ENCODE measurements at regions not wholly inside any gene's neighbourhood (a gene's known extent, or its start where the extent isn't known, plus 50 kb on each side); places are given as distances from the start of the nearest gene placed in this dataset.
"Not testable (repeated sequence)": the region's sequence is repeated elsewhere in the genome, so short reads cannot be mapped to it uniquely, and the experiment has no call there.

GRCh38 chr1:83058327-83058726 lies 940.6 kb downstream of the TTLL7 start:
- no peak for DNase-seq (ENCODE audit: low read depth)
- TF ChIP-seq CTCF (conservative IDR thresholded peaks at IDR 0.05; ENCODE audit: low read depth, low read length) = no peak
- H3K4me3 ChIP-seq (ENCODE audit: low read length) = no peak overlapping the region

DNA sequence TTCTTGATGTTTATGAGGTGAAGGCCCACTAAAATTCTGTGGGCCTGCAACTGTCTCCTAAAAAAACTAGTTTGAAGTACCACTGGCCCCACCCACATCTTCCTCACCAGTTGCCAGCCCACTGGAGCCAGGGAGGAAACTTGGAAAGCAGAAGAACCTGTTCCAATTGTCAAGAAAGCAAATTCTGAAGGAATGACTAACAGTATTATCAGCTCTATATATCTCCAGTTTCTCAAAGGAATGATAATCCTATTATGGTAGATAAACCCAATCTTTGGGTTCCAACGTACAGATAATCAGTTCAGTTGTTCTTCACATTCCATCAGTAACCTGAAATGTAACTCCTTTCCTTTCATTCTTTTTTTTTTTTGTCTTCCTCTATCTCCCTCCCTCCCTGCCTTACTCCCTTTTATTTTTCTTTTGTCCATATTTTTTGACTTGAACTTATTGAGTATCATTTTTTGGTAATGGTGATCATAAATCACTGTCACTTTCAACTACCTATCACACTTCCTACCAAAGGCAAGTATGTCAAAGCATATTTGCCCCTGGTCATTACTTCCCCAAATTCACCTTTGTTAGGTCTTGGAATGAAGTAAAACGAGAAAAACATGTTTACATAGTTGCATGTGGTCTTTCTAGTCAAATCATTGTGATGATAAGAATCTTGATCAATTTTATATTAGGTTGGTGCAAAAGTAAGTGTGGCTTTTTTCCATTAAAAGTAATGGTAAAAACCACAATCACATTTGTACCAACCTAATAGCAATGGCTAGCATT lies 943.4 kb downstream of the TTLL7 start:
- no peak for TF ChIP-seq CTCF (conservative IDR thresholded peaks at IDR 0.05; ENCODE audit: low read depth, low read length)
- no peak overlapping the region for H3K4me3 ChIP-seq (ENCODE audit: low read length)
- peak; percentile 23 for DNase-seq (ENCODE audit: low read depth)

DNA sequence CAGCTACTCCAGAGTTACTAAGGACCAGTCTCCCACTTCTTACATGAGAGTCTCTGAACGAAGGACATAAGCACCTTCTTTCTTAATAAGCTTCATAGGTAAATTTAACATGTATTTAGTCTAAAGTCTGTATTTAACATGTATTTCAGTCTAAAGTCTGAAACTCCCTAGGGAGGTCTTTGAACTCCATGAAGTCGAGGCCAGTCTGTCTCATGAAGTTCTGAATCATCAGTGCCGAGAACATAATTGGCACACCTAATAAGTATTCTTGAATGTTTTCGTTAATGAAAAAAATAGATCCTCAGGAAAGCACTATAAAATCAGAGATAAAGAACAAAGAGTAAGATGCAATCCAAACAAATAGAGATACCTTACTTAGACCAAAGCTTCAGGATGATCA lies 945.5 kb downstream of the TTLL7 start:
- no peak for DNase-seq (ENCODE audit: low read depth)
- no peak overlapping the region for H3K4me3 ChIP-seq (ENCODE audit: low read length)
- TF ChIP-seq CTCF (conservative IDR thresholded peaks at IDR 0.05; ENCODE audit: low read depth, low read length) = no peak

GRCh38 chr1:83052865-83053264 lies 946.1 kb downstream of the TTLL7 start:
- no peak for TF ChIP-seq CTCF (conservative IDR thresholded peaks at IDR 0.05; ENCODE audit: low read depth, low read length)
- H3K4me3 ChIP-seq (ENCODE audit: low read length) = no peak overlapping the region
- DNase-seq (ENCODE audit: low read depth) = no peak

DNA sequence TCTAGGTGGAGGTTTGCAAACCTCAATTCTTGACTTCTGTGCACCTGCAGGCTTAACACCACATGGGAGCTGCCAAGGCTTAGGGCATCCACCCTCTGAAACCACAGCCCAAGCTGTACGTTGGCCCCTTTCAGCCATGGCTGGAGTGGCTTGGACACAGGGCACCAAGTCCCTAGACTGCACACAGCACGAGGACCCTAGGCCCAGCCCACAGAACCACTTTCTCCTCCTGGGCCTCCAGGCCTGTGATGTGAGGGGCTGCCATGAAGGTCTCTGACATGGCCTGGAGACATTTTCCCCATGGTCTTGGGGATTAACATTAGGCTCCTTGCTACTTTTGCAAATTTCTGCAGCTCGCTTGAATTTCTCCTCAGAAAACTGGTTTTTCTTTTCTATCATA lies 947.9 kb downstream of the TTLL7 start:
- not testable (repeated sequence) for H3K4me3 ChIP-seq (ENCODE audit: low read length); DNase-seq (ENCODE audit: low read depth)

- no peak for TF ChIP-seq CTCF (conservative IDR thresholded peaks at IDR 0.05; ENCODE audit: low read depth, low read length)
- no peak for DNase-seq (ENCODE audit: low read depth)
- H3K4me3 ChIP-seq (ENCODE audit: low read length) = no peak overlapping the region
These were observed 955.7 kb downstream of the TTLL7 start for GRCh38 chr1:83043244-83043643.

- not testable (repeated sequence) for DNase-seq (ENCODE audit: low read depth); H3K4me3 ChIP-seq (ENCODE audit: low read length)
These were observed 959.8 kb downstream of the TTLL7 start for GRCh38 chr1:83039091-83039490.

- no peak for TF ChIP-seq CTCF (conservative IDR thresholded peaks at IDR 0.05; ENCODE audit: low read depth, low read length)
- no peak for DNase-seq (ENCODE audit: low read depth)
- H3K4me3 ChIP-seq (ENCODE audit: low read length) = no peak overlapping the region
These were observed 964.1 kb downstream of the TTLL7 start for GRCh38 chr1:83034851-83035250.

Measured in retinal pigment epithelial cell (primary cell).